ENCODE measurements at regions not wholly inside any gene's neighbourhood (a gene's known extent, or its start where the extent isn't known, plus 50 kb on each side); places are given as distances from the start of the nearest gene placed in this dataset.
"Not testable (repeated sequence)": the region's sequence is repeated elsewhere in the genome, so short reads cannot be mapped to it uniquely, and the experiment has no call there.

- no peak for DNase-seq
Measured at GRCh38 chr5:9786380-9787360, 156.5 kb upstream of the TAS2R1 start.

GRCh38 chr5:9785751-9786150 lies 155.6 kb upstream of the TAS2R1 start:
- no peak for DNase-seq

GRCh38 chr5:9784231-9784630 lies 154.1 kb upstream of the TAS2R1 start:
- no peak for DNase-seq

- DNase-seq: no peak
Measured at GRCh38 chr5:9782826-9783560, 152.8 kb upstream of the TAS2R1 start.

- no peak for DNase-seq
Measured at GRCh38 chr5:9781890-9782289, 151.7 kb upstream of the TAS2R1 start.

GRCh38 chr5:9781275-9781674 lies 151.1 kb upstream of the TAS2R1 start:
- DNase-seq: no peak

GRCh38 chr5:9780501-9780900 lies 150.3 kb upstream of the TAS2R1 start:
- DNase-seq: no peak

GRCh38 chr5:9776525-9776924 lies 146.4 kb upstream of the TAS2R1 start:
- no peak for DNase-seq

- no peak for DNase-seq
Measured at GRCh38 chr5:9775339-9775738, 145.2 kb upstream of the TAS2R1 start.

- no peak for DNase-seq
Measured at GRCh38 chr5:9774472-9775079, 144.4 kb upstream of the TAS2R1 start.

- no peak for DNase-seq
Measured at GRCh38 chr5:9771079-9771478, 140.9 kb upstream of the TAS2R1 start.

- no peak for DNase-seq
Measured at GRCh38 chr5:9766581-9766980, 136.4 kb upstream of the TAS2R1 start.

GRCh38 chr5:9765419-9766140 lies 135.4 kb upstream of the TAS2R1 start:
- DNase-seq: peak; percentile 19

GRCh38 chr5:9761706-9762105 lies 131.6 kb upstream of the TAS2R1 start:
- no peak for DNase-seq

GRCh38 chr5:9752670-9753069 lies 122.5 kb upstream of the TAS2R1 start:
- not testable (repeated sequence) for DNase-seq

- DNase-seq: no peak
Measured at GRCh38 chr5:9743507-9743906, 113.4 kb upstream of the TAS2R1 start.

GRCh38 chr5:9742848-9743247 lies 112.7 kb upstream of the TAS2R1 start:
- no peak for DNase-seq

GRCh38 chr5:9739135-9739534 lies 109.0 kb upstream of the TAS2R1 start:
- no peak for DNase-seq

GRCh38 chr5:9737265-9737664 lies 107.1 kb upstream of the TAS2R1 start:
- DNase-seq: no peak

- DNase-seq: peak; percentile 78
Measured at GRCh38 chr5:9733486-9733885, 103.3 kb upstream of the TAS2R1 start.

GRCh38 chr5:9731159-9731558 lies 101.0 kb upstream of the TAS2R1 start:
- no peak for DNase-seq

- DNase-seq: no peak
Measured at GRCh38 chr5:9728261-9728660, 98.1 kb upstream of the TAS2R1 start.

All from skin of body (tissue), 1 donor.